ENCODE measurements at regions not wholly inside any gene's neighbourhood (a gene's known extent, or its start where the extent isn't known, plus 50 kb on each side); places are given as distances from the start of the nearest gene placed in this dataset.

DNA sequence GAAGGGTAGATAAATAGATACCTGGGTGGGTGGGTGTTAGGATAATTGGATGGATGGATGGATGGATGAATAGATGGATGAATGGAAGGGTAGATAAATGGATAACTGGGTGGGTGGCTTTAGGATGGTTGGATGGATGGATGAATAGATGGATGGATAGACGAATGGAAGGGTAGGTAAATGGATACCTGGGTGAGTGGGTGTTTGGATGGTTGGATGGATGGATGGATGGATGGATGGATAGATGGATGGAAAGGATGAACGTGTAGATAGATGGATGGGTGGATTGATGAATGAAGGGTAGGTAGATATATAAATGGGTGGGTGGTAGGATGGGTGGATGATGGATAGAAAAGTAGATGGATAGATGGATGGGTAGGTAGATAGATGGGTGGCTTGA lies 59.8 kb upstream of the RXRA start:
- Histone ChIP-seq H3K4me3 (no peak overlapping the region), H3K9me3 (no peaks in the 10 kb centered on the region), H3K4me1 (no peaks in the 10 kb centered on the region), H3K9ac (ENCODE audit: low read depth in 2 of 2, low read length in 2 of 2) (no peak overlapping the region), H3K36me3 (no peaks in the 10 kb centered on the region), H3K27ac (no peak overlapping the region), H3K27me3 (no peaks in the 10 kb centered on the region)
- no peak for DNase-seq
- intact Hi-C loops (cut with DNase I): no loop called here
- TF ChIP-seq, protein P1, sequence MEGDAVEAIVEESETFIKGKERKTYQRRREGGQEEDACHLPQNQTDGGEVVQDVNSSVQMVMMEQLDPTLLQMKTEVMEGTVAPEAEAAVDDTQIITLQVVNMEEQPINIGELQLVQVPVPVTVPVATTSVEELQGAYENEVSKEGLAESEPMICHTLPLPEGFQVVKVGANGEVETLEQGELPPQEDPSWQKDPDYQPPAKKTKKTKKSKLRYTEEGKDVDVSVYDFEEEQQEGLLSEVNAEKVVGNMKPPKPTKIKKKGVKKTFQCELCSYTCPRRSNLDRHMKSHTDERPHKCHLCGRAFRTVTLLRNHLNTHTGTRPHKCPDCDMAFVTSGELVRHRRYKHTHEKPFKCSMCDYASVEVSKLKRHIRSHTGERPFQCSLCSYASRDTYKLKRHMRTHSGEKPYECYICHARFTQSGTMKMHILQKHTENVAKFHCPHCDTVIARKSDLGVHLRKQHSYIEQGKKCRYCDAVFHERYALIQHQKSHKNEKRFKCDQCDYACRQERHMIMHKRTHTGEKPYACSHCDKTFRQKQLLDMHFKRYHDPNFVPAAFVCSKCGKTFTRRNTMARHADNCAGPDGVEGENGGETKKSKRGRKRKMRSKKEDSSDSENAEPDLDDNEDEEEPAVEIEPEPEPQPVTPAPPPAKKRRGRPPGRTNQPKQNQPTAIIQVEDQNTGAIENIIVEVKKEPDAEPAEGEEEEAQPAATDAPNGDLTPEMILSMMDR (IDR thresholded peaks at IDR 0.05): no peak

DNA sequence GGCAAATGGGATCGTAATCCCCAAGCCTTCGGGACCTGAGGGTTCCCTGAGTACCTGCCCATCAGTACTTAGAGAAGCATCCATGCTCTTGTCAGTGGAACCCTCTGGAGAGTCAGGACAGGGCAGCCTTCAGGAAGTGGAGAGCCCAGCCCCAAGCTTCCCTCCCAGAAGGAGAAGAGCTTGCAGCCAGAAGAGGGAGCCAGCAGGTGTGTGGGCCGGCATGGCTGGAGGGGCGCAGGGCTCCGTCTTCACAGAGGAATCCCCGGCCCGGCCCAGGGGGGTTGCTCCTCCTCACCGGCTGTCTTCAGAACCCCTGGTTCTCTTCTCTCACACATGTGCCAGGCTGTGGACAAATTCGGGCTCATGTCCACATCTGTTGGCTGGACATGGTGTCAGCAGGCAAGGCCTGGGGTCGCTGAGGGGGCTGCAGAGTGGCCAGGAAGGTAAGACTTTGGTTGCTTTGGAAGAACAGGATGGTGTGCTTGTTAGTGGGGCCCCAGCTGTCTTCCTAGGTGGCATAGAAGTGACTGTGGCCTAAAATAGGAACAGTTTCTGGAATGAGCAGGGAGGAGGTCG lies 58.9 kb upstream of the RXRA start:
- H3K9ac ChIP-seq (ENCODE audit: low read depth in 2 of 2, low read length in 2 of 2): no peak overlapping the region
- H3K27me3 ChIP-seq: no peaks in the 10 kb centered on the region
- no peaks in the 10 kb centered on the region for H3K4me1 ChIP-seq
- intact Hi-C loops (cut with DNase I): no loop called here
- no peaks in the 10 kb centered on the region for H3K36me3 ChIP-seq
- H3K4me3 ChIP-seq: no peak overlapping the region
- DNase-seq: no peak
- no peak overlapping the region for H3K27ac ChIP-seq
- H3K9me3 ChIP-seq: no peaks in the 10 kb centered on the region
- TF ChIP-seq, protein P1 (IDR thresholded peaks at IDR 0.05): no peak

DNA sequence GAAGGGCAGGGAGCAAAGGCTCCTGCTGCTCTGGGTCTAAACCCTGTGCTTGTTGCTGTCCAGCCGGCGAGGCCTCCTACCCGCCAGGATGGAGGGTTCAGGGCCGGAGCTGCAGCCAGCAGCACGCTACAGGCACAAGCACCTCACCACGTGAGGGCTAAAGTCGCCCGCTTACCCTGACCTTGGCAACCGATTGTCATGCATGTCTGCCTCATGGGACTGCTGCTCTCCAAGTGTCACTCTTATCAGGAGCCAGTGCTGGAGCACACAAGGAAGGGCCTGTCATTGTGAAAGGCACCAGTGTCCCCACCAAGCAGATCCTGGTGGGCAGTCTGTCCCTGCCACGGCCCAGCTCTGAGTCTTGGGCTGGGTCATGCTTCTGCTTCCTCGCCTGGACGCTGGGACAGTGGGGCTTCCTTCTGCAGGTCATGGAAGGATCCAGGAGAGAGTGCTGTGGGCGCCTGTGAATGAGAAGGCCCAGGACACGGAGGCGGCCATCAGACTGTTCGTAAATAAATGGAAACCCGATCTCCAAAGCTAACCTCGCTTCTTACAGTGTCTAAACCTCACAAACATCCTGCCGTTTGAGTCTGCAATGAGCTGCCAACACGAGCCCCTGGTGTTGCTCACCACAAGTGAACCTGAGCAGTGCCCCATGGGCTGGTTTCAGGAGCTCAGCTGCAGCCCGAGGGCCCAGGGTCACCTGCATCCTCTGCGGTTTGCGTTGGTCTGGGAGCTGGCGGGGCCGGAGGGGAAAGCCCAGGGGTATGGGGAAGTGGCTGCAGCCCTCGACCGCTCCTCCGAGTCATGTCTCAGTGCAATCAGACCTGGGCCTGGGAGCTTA lies 58.2 kb upstream of the RXRA start:
- intact Hi-C loops (cut with DNase I): no loop called here
- Histone ChIP-seq H3K9ac (ENCODE audit: low read depth in 2 of 2, low read length in 2 of 2) (no peak overlapping the region), H3K4me3 (no peak overlapping the region), H3K27ac (no peak overlapping the region), H3K4me1 (no peaks in the 10 kb centered on the region), H3K27me3 (no peaks in the 10 kb centered on the region), H3K36me3 (no peaks in the 10 kb centered on the region), H3K9me3 (no peaks in the 10 kb centered on the region)
- peak; percentile 32 for DNase-seq
- TF ChIP-seq, protein P1 (IDR thresholded peaks at IDR 0.05): no peak

DNA sequence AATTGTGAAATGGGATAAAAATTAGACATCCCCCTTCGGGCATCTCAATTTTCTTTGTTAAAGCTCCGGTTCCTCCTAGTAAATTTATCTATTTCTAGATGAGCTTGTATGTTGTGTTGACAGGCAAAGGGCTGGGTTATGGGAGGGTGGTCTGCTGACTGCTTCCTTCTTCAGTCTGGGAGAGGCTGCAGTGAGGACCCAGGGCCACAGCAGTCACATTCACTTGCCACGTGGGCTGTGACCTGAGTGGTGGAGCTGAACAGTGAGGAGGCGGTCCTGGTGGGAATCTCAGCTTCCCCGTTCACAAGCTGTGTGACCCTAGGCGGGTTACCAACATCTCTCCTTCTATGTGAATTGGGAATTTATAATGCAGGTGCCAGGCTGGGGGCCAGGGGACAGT lies 57.5 kb upstream of the RXRA start:
- Histone ChIP-seq H3K9ac (ENCODE audit: low read depth in 2 of 2, low read length in 2 of 2) (no peak overlapping the region), H3K4me1 (no peaks in the 10 kb centered on the region), H3K27me3 (no peaks in the 10 kb centered on the region), H3K9me3 (no peaks in the 10 kb centered on the region), H3K36me3 (no peaks in the 10 kb centered on the region), H3K4me3 (no peak overlapping the region), H3K27ac (no peak overlapping the region)
- intact Hi-C loops (cut with DNase I): no loop called here
- DNase-seq: no peak
- TF ChIP-seq, protein P1 (IDR thresholded peaks at IDR 0.05): no peak

DNA sequence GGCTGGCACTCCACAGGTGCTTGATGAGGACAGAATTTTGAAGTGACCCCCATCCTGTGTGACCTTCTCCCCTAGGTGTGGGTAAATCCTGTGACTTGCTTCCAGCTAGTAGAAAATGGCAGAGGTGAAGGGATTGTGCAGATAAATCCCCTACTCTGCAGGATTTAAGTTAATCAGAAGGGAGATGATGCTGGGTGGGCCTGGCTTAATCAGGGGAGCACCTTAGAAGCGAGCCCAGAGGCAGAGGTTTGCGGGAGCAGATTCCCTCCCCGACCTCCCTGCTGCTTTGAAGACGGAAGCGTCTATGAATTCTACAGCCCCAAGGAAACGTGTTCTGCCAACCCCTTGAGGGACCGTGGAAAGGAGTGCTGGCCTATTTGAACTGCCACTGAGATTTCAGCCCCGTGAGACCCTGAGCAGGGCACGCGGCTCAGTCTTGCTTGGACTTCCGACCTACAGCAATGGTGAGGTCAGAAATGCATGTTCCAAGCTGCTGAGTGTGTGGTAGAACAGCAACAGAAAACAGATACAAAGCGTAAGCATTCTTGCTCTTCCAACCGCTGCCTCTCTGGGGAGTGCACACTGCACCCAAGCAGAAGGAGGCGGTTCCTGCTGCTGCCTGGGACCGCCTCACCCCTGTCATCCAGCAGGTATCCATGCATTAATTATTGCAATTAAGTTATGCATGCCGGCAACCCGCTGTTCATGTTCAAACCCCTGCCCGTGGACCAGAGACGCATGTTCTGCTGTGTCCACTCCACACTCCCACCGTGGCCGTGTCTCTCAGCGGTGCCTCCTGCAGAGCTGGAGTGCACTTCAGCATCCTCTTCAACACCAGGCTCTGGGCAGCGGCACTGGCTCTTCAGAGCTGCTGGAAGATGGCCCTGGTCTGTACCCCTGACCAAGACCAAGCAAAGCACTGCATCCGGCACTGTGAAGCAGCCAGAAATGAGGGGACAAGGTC lies 54.6 kb upstream of the RXRA start:
- intact Hi-C loops (cut with DNase I): no loop called here
- TF ChIP-seq, protein P1 (IDR thresholded peaks at IDR 0.05): no peak
- H3K27ac ChIP-seq: no peak overlapping the region
- H3K36me3 ChIP-seq: no peaks in the 10 kb centered on the region
- H3K9me3 ChIP-seq: no peaks in the 10 kb centered on the region
- no peaks in the 10 kb centered on the region for H3K4me1 ChIP-seq
- no peak overlapping the region for H3K4me3 ChIP-seq
- no peak for DNase-seq
- no peak overlapping the region for H3K9ac ChIP-seq (ENCODE audit: low read depth in 2 of 2, low read length in 2 of 2)
- no peaks in the 10 kb centered on the region for H3K27me3 ChIP-seq

Data from colonic mucosa (tissue), 4 donors.